HS-5 (cell line): ENCODE measurements at regions not wholly inside any gene's neighbourhood (a gene's known extent, or its start where the extent isn't known, plus 50 kb on each side); places are given as distances from the start of the nearest gene placed in this dataset.

ENCODE experiments used
- DNase-seq: peaks from one replicate; pipeline ENCODE4 v3.0.0-alpha.2; 2012; ENCODE audit warnings: low read depth

GRCh38 chr19:28406966-28407365 lies 806.0 kb downstream of the UQCRFS1 start:
- no peak for DNase-seq

DNA sequence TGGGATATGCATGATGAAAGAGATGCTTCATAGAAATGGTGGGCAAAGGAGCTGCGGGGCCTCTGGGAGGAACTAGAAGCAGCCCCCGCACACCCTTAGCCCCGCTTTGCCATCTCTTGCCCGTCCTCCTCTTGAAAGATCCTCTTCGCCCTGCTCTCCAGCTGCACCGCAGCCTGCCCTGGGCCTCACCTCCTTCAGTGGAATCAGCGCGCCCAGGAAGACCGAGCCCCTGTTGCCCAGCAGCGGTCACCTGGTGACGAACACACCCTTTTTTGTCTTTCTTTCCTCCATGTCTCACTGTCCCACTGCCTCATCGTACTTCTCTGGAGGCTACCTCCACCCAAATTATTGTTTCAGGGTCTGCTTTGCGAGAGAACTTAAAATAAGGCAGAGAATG lies 807.6 kb downstream of the UQCRFS1 start:
- no peak for DNase-seq

DNA sequence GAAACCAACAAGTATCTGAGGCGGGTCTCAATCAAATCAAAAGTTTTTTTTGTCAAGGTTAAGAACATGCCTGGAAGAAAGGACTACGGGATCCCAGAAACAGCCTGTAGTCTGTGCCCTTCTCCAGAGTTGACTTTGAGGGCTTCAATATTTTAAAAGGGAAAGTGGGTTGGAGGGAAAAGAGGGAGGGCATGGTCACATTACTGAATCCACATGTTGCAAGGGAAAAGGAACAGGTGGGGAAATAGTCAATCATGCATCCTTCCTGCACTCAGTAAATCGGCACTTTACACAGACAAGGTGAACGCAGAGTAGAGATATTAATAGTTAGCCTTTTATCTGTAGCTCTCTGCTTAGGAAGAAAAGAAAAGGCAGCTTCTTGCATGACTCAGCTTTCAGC lies 808.5 kb downstream of the UQCRFS1 start:
- DNase-seq: no peak

- DNase-seq: no peak
Observed at GRCh38 chr19:28403690-28404089, 809.3 kb downstream of the UQCRFS1 start.

DNA sequence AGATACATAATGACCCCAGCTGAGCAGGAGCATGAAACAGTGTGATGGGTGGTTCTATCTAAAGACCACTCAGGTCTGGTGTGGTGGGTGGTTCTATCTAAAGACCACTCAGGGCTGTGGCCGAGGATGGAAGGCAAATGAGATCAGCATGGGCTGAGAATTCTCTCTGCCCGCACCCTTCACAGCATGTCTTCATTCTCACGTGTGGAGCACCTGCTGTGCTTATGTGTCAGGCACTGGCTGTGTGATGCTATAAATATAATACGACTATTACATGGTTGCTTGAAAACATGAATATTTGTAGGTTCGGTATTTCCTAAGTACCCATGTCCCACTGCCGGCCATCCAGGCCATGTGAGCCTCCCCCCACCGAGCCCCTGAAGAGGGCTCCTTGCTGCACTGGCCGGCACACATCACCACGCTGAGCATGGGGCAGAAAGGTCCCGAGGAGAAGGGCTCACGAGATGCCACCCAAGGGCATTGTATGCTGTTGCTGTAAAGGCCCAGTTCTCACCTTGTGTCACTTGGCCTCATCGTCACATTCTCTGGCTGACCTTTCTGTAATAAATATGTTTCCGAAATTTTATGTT lies 810.2 kb downstream of the UQCRFS1 start:
- DNase-seq: no peak

DNA sequence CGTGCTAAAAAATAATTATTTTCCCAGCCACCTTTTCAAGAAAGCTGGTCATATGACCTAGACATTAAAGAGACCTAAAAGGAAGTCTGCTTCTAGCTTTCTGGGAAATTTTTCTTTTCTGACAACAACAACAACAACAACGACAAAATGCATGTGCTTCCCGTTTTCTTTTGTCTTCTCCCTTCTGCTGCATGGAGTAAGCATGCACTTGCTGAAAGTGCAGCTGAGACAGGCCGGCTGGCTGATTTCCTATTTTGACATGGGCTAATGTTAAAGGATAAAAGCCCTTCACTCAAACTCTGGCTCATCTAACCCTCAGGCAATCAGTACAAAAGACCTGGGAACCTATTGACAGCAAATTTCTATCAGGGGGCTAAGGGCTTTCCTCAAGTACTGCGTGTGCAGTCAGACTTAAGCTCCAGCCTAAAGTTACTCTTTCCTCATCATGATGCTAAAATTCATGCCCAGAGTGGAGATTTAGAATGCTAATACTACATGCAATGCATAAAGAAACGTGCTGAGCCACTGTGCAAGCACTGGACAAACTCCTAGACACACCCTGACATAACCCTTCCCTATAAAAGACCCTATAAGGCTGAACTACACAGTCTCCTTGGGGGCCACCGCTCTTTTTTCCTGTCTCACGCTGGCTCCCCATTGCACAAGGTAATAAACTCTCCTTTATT lies 811.1 kb downstream of the UQCRFS1 start:
- DNase-seq: no peak

- no peak for DNase-seq
Observed at GRCh38 chr19:28400953-28401671, 811.8 kb downstream of the UQCRFS1 start.

- DNase-seq: no peak
Observed at GRCh38 chr19:28399187-28399586, 813.8 kb downstream of the UQCRFS1 start.

DNA sequence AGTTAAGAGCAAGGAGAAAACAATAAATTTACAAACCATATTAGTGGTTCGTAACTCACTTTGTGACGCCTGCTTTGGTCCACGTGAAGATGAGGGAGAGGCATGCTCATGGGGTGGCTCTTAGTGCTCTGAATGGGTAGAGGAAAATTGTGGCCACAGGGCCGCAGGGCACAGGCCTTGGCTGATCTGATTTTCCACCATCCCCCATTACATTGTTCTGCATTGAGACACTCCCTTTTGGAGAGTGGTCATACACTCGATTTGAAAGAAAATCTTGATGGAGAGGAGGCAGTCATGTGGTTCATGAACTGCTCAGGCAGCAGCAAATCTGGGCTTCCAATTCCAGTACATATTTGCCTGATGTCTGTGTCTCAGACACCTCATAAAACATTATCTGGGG lies 815.2 kb downstream of the UQCRFS1 start:
- DNase-seq: no peak

GRCh38 chr19:28397306-28397705 lies 815.6 kb downstream of the UQCRFS1 start:
- DNase-seq: no peak

DNA sequence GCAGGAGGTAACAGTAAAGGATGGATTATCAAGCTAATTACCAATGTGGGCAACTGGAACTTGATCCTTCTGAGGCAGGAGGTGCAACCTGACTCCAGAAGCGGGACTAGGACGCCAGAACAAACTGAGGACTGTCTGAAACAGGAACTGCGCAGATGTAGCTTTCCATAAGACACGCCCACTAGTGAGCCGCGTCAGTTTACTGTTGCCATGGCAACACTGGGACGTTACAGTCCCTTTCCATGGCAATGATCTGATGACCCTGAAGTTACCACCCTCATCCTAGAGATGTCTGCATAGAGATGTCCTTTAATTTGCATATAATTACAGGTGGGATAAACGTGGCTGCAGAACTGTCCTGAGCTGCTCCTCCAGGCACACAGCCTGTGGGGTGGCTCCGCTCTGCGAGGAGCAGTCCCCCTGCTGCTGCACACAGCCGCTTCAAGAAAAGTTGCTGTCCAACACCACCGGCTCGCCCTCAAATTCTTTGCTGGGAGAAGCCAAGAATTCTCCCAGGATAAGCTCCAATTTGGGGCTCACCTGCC lies 816.6 kb downstream of the UQCRFS1 start:
- DNase-seq: no peak

DNA sequence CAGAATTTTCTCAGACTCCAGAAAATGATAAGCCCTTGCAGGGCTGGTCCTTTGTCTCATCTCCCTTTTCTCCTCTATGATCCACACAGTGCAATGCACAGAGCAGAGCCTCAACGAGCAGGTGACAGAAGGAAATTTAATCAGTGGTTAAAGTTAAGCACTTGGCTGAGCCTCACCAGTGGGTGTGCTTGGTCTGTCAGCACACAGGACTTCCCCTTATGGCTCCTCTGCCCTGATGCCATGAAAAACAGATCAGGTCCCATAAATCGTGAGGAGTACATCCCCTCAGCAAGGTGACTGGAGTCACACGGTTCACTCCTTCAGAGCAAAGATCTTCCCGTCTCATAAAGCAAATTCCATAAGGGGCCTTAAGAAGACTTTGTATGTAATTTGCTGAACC lies 818.2 kb downstream of the UQCRFS1 start:
- no peak for DNase-seq

GRCh38 chr19:28393574-28394336 lies 819.2 kb downstream of the UQCRFS1 start:
- no peak for DNase-seq

DNA sequence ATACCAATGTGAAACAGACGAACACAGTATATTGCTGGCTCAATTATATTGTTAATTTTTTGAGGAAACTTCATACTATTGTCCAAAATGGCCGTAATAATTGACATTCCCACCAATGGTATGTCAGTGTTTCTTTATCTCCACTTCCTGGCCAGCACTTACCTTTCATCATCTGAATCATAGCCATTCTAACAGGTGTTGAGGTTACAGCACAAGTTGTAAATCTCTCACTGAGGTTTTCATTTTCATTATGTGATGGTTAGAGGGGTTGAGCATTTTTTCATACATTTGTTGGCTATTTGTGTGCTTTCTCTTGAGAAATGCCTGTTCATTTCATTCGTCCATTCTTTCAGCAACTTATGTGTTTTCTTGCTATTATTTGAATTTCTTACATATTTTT lies 824.0 kb downstream of the UQCRFS1 start:
- no peak for DNase-seq

- DNase-seq: no peak
Observed at GRCh38 chr19:28387507-28387906, 825.4 kb downstream of the UQCRFS1 start.

- no peak for DNase-seq
Observed at GRCh38 chr19:28386470-28386869, 826.5 kb downstream of the UQCRFS1 start.

DNA sequence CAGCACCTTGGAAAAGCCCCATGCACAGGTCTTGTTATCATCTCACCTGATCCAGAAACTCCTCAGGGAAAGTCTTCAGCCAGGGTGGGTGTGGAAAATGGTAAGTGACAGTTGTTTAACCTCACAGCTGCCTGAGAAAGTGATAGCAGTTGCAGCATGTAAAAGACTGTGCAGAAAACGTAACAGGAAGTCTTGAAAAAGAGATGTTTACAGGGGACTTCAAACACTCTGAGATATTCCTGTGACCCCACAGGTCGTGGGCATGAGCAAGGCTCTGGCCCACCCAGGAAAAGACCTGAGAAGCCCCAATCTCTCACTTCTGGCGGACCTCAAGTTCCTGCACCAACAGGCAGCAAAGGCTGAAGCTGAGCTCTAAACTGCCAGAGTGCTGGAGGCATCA lies 826.9 kb downstream of the UQCRFS1 start:
- DNase-seq: no peak

DNA sequence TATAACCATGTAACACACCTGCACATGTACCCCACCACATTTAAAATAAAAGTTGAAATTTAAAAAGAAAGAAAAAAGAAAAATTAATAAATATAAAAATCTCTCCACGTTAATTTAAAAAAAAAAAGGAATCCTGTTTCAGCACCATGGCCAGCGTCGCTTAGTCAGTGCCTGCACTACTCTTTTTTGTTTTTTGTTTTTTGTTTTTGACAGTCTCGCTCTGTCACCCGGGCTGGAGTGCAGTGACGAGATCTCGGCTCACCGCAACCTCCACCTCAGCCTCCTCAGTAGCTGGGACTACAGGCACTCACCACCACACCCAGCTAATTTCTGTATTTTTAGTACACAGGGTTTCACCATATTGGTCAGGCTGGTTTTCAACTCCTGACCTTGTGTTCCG lies 835.9 kb downstream of the UQCRFS1 start:
- no peak for DNase-seq

GRCh38 chr19:28374971-28375370 lies 838.0 kb downstream of the UQCRFS1 start:
- no peak for DNase-seq

- DNase-seq: no peak
Observed at GRCh38 chr19:28372576-28373247, 840.2 kb downstream of the UQCRFS1 start.

DNA sequence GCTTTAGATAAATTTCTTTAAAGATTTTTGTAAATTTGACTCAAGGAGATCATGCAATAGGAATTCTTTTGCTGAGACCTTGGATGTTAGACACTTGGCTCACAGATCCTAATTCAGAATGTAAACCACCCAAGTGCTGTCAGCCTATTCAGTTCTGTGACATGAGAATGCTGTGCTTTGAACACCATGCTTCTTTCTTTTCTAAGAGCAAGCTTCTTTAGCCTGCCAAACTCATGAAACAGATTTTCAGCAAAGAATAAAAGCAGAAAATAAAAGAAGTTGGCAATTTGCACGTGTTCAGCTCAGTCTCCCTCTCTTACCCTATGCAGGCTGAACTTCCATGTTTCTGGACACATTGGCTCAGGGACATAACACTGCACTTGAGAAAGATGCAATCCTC lies 845.8 kb downstream of the UQCRFS1 start:
- no peak for DNase-seq

DNA sequence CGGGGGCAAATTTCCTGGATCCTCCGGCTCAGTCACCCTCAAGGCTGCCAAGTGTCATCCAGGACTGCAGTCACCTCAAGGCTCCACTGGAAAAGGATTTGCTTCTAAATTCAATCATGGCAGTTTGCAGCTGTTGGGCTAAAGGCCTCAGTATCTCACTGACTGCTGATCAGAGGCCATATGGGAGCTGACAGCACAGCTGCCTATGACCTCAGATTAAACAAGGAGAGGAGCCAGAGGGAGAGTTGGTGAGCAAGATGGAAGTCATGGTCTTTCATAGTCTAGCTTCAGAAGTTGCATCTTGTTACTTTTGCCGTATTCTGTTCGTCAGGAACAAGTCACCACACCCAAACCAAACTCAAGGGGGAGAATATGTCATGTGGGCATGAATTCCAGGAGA lies 849.7 kb downstream of the UQCRFS1 start:
- no peak for DNase-seq
